OCI-LY7 (cell line): ENCODE measurements at regions not wholly inside any gene's neighbourhood (a gene's known extent, or its start where the extent isn't known, plus 50 kb on each side); places are given as distances from the start of the nearest gene placed in this dataset.

ENCODE experiments used
- CTCF ChIP-seq: fragments of 200-600 bp; sonication (generic); conservative IDR thresholded peaks from 2 replicates; pipeline ENCODE4 v1.5.1; 2014; ENCODE audit warnings: mild to moderate bottlenecking, antibody characterized with exemption, low read length, moderate library complexity, mixed read lengths
- EZH2phosphoT487 ChIP-seq: fragments of 200-600 bp; sonication (generic); IDR thresholded peaks from 2 replicates; pipeline ENCODE4 v1.6.1; 2018; ENCODE audit warnings: low read depth, borderline replicate concordance, mild to moderate bottlenecking, mixed run types, antibody characterized with exemption, low read length, moderate library complexity, mixed read lengths

GRCh38 chr13:33438918-33439317, 153.4 kb upstream of the STARD13 start:
- no peak for TF ChIP-seq CTCF
- TF ChIP-seq EZH2phosphoT487: no peak
